VCaP (cell line): ENCODE measurements at regions not wholly inside any gene's neighbourhood (a gene's known extent, or its start where the extent isn't known, plus 50 kb on each side); places are given as distances from the start of the nearest gene placed in this dataset.
"Not testable (repeated sequence)": the region's sequence is repeated elsewhere in the genome, so short reads cannot be mapped to it uniquely, and the experiment has no call there.

Experiments used
- H3K27ac ChIP-seq: fragments of 450-650 bp; 2 replicates; pipeline ENCODE4 v1.5.1; 2017
- CTCF ChIP-seq: fragments of 450-650 bp; conservative IDR thresholded peaks from 2 replicates; pipeline ENCODE4 v1.5.1; 2017; ENCODE audit warnings: mild to moderate bottlenecking, moderate library complexity

DNA sequence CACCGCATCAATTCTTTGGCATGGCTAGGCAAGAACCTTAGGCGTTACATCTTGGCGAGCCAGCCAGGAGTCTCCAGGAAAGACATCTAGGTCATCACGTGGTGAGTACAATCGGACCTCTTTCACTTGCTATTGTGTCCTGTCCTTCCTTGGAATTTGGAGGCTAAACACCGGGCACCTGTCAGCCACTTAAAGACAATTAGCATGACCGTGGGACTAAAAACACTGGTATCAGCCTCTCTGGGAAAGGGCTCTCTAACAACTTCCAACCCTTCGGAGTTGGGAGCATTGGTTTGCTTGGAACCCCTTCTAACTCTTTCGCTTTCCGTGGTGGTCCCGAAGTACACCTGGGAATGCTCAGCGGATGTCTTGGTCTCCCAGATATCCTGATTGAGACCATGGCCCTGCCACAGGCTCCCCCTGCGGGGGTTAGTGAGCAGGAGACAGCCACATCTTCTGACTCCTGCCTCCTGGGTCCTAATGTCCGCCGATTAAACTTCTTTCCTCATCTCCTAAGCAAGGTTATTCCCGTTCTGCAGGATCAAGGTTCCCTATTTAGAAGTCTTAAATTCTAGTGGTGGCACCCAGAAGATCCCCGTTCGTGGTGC, 971.7 kb downstream of the FSCB start:
- no peak overlapping the region for H3K27ac ChIP-seq
- no peak for TF ChIP-seq CTCF

DNA sequence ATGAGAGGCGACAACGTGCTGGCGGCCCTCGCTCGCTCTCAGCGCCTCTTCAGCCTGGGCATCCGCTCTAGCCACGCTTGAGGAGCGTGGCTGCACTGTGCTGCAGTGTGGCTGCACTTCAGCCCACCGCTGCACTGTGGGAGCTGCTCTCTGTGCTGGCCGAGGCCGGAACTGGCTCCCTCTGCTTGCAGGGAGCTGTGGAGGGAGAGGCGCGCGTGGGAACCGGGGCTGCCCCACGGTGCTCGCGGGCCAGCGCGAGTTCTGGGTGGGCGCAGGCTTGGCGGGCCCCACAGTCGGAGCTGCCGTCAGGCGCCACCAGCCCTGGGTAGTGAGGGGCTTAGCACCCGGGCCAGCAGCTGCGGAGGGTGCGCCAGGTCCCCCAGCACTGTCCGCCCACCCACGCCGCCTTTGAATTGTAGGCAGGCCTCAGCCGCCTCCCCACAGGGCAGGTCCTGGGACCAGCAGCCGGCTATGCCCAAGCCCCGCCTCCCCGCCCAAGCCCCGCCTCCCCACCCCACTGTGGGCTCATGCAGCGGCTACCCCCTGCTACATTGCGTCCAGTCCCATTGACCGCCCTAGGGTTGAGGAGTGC, 974.2 kb downstream of the FSCB start:
- H3K27ac ChIP-seq = no peak overlapping the region
- TF ChIP-seq CTCF = no peak

DNA sequence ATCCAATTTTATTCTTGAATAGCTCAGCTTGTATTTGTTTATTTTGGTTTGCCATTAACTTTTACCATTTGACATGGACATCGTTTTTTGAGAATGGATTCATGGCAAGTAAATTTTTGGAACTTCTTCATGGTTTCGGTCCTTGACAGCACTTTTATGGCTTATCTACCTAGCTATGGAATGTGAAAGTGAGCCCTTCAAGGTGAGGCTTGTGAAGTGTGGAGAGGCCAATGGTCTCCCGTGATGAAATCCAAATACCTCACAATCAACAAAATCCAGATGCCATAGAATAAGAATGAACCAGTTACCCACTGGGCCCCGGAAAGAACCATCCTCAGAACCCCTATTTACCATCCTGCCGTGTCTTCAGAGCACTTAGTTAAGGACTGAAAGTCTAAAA, 978.8 kb downstream of the FSCB start:
- TF ChIP-seq CTCF = no peak

GRCh38 chr14:43525658-43526057, 981.4 kb downstream of the FSCB start:
- no peak for TF ChIP-seq CTCF
- H3K27ac ChIP-seq = no peak overlapping the region

More for the DNA sequence above, 978.8 kb downstream of the FSCB start:
- no peak overlapping the region for H3K27ac ChIP-seq

GRCh38 chr14:43522901-43523300, 984.2 kb downstream of the FSCB start:
- TF ChIP-seq CTCF = no peak

DNA sequence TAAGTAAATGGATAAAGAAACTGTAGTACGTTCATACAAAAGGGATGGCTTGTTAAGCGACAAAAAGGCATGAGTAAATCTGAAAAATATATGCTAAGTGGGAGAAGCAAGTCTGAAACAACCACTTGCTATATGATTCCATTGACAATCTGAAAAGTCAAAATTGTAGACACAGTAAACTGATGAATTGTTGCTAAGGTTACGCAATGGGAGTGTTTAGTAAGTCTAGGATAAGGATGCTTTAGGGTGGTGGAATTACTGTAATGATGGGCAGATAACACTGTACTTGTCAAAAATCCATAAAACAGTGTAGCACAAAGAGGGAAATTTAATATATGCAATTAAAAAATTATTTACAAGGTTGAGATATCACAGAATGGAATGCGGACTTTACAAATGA, 984.9 kb downstream of the FSCB start:
- no peak for TF ChIP-seq CTCF
- H3K27ac ChIP-seq = no peak overlapping the region

More at GRCh38 chr14:43522901-43523300, 984.2 kb downstream of the FSCB start:
- H3K27ac ChIP-seq = no peak overlapping the region

GRCh38 chr14:43503508-43503907, 1003.6 kb downstream of the FSCB start:
- H3K27ac ChIP-seq = no peak overlapping the region
- TF ChIP-seq CTCF = peak; percentile 76

- not testable (repeated sequence) for H3K27ac ChIP-seq
Measured at GRCh38 chr14:43492359-43492758, 1014.7 kb downstream of the FSCB start.
